ENCODE measurements at regions not wholly inside any gene's neighbourhood (a gene's known extent, or its start where the extent isn't known, plus 50 kb on each side); places are given as distances from the start of the nearest gene placed in this dataset.

- CTCF ChIA-PET (ENCODE audit: partially characterized antibody), result interaction anchor here (0.6 kb wide), 1 partner anchor 679 kb away, joined by 3 read pairs; no protein-coding TSS in a partner anchor
- Histone ChIP-seq H3K27me3 (replicated peaks in 1 of 4; ENCODE audit: control insufficient read depth in 3 of 4, extremely low read depth in 1 of 4, insufficient read depth in 3 of 4, low read length in 3 of 4) (no peaks in the 10 kb centered on the region), H3K23ac (ENCODE audit: insufficient read length) (no peak overlapping the region), H3K79me1 (ENCODE audit: low read depth, low read length) (no peaks in the 10 kb centered on the region), H4K8ac (ENCODE audit: extremely low read depth, insufficient read depth, low read length) (no peak overlapping the region), H3K4me1 (replicated peaks in 1 of 4; ENCODE audit: control insufficient read depth in 3 of 4, insufficient read depth in 4 of 4, low read length in 3 of 4) (no peaks in the 10 kb centered on the region), H3K9me3 (ENCODE audit: insufficient read depth in 2 of 2, low read depth in 1 of 2, low read length in 1 of 2) (no peaks in the 10 kb centered on the region), H2BK5ac (ENCODE audit: low read depth, low read length) (no peak overlapping the region), H3K36me3 (ENCODE audit: control insufficient read depth in 2 of 4, insufficient read depth in 4 of 4, low read length in 3 of 4) (no peaks in the 10 kb centered on the region), H3K14ac (ENCODE audit: insufficient read length) (no peak overlapping the region), H3K9ac (replicated peaks in 1 of 4; ENCODE audit: extremely low read depth in 1 of 4, low read depth in 3 of 4, low read length in 3 of 4) (no peak overlapping the region), H3K4me2 (ENCODE audit: insufficient read depth in 1 of 2, low read depth in 2 of 2, low read length in 2 of 2) (no peak overlapping the region), H2BK20ac (ENCODE audit: low read length) (no peak overlapping the region), H2AK5ac (ENCODE audit: low read depth, low read length) (no peak overlapping the region), H3K23me2 (ENCODE audit: low read depth, low read length) (no peaks in the 10 kb centered on the region), H4K20me1 (replicated peaks in 1 of 2; ENCODE audit: control insufficient read depth in 1 of 2, insufficient read depth in 2 of 2, low read length in 2 of 2) (no peaks in the 10 kb centered on the region), H2AFZ (ENCODE audit: low read length) (no peak overlapping the region), H3K18ac (ENCODE audit: extremely low read depth, low read length) (no peak overlapping the region), H4K5ac (ENCODE audit: insufficient read length, low read depth, low read length) (no peak overlapping the region), H3K27ac (ENCODE audit: low read depth, low read length) (no peak overlapping the region), H2BK12ac (ENCODE audit: low read depth, low read length) (no peak overlapping the region), H2BK120ac (replicated peaks; ENCODE audit: low read depth, low read length) (no peak overlapping the region), H3K79me2 (ENCODE audit: control insufficient read depth in 1 of 2, insufficient read depth in 2 of 2, low read length in 2 of 2) (no peaks in the 10 kb centered on the region), H3K4ac (replicated peaks; ENCODE audit: insufficient read length, low read depth, low read length) (no peak overlapping the region), H4K91ac (replicated peaks; ENCODE audit: insufficient read length, low read length) (no peak overlapping the region), H2BK15ac (ENCODE audit: low read length) (no peak overlapping the region), H3K56ac (replicated peaks; ENCODE audit: insufficient read length, low read depth, low read length) (no peak overlapping the region), H3K4me3 (ENCODE audit: extremely low read depth in 1 of 4, insufficient read depth in 2 of 4, low read depth in 3 of 4, low read length in 4 of 4) (no peak overlapping the region)
- no peak for DNase-seq (ENCODE audit: low read depth in 1 of 2, low spot score in 2 of 2)
- 85% methylated on average over 3 of the region's 3 CpGs; no CpG with 5 or more reads in 1 of the 2 experiments for WGBS, 2 experiments (ENCODE audit: extremely low coverage in 1 of 2, insufficient coverage in 1 of 2, insufficient read length in 1 of 2, insufficient replicate concordance in 2 of 2, low coverage in 1 of 2, low lambda C conversion rate in 2 of 2, missing lambda C conversion rate in 1 of 2)
- no peak for TF ChIP-seq SIRT6 (IDR thresholded peaks at IDR 0.05; ENCODE audit: low read length)
- no peak for TF ChIP-seq CTBP2 (IDR thresholded peaks at IDR 0.05; ENCODE audit: borderline replicate concordance, insufficient read depth, insufficient read length, low read length)
- TF ChIP-seq BCL11A (IDR thresholded peaks at IDR 0.05; ENCODE audit: low read depth in 2 of 2, low read length in 2 of 2), result no peak
- FAIRE-seq, result no peak
- POLR2A ChIA-PET (ENCODE audit: partially characterized antibody), result no interaction called here
Observed at GRCh38 chr9:79461712-79462111, 110.1 kb upstream of the TLE4 start.
